Endothelial cell of umbilical vein (primary cell): ENCODE measurements at regions not wholly inside any gene's neighbourhood (a gene's known extent, or its start where the extent isn't known, plus 50 kb on each side); places are given as distances from the start of the nearest gene placed in this dataset.

Source experiments
- CTCF ChIP-seq, 2 donors: IDR thresholded peaks; 1 replicate in 1 of 2; 2 replicates in 1 of 2; pipeline ENCODE4 v1.5.1; 2011; ENCODE audit warnings: low read length in 2 of 2, mild to moderate bottlenecking in 2 of 2, moderate library complexity in 2 of 2, control low read depth in 1 of 2, inconsistent platforms in 1 of 2, low read depth in 1 of 2; ENCODE audit not compliant: insufficient read depth in 1 of 2; ENCODE audit errors: extremely low read depth in 1 of 2
- EZH2 ChIP-seq: IDR thresholded peaks from 2 replicates; pipeline ENCODE4 v1.6.1; 2012; ENCODE audit warnings: borderline replicate concordance, low read depth, mild to moderate bottlenecking, moderate library complexity, low read length, inconsistent platforms; ENCODE audit not compliant: severe bottlenecking
- MYC ChIP-seq: IDR thresholded peaks from one replicate; pipeline ENCODE4 v1.6.1; 2011; ENCODE audit warnings: mild to moderate bottlenecking, low read depth, low read length
- POLR2AphosphoS5 ChIP-seq: IDR thresholded peaks from 2 replicates; pipeline ENCODE4 v1.6.1; 2012; ENCODE audit warnings: low read depth, mild to moderate bottlenecking, control low read depth, low read length, moderate library complexity; ENCODE audit not compliant: insufficient read depth

GRCh38 chr5:24376210-24376609, 268.6 kb downstream of the CDH10 start:
- no peak for TF ChIP-seq CTCF (IDR thresholded peaks at IDR 0.05; ENCODE audit: extremely low read depth in 1 of 2, insufficient read depth in 1 of 2, low read depth in 1 of 2, low read length in 2 of 2)
- TF ChIP-seq EZH2, result no peak
- TF ChIP-seq MYC, result no peak
- TF ChIP-seq POLR2AphosphoS5, result no peak
